BLaER1 treated with 17β-estradiol and CSF1 and Interleukin-3, amounts not matched to agents 10 nM and 100 nM (cell line): ENCODE measurements at regions not wholly inside any gene's neighbourhood (a gene's known extent, or its start where the extent isn't known, plus 50 kb on each side); places are given as distances from the start of the nearest gene placed in this dataset.

Source experiments
- H3K27ac ChIP-seq, 11 experiments: shearing (Covaris generic); formaldehyde crosslinking; 2 replicates each; pipeline ENCODE4 v1.8.1; 2022
- H3K27me3 ChIP-seq, 11 experiments: shearing (Covaris generic); formaldehyde crosslinking; 2 replicates each; pipeline ENCODE4 v1.8.1; 2022
- H3K36me3 ChIP-seq, 11 experiments: shearing (Covaris generic); formaldehyde crosslinking; 2 replicates each; pipeline ENCODE4 v1.8.1; 2022
- H3K4me1 ChIP-seq, 10 experiments: shearing (Covaris generic); formaldehyde crosslinking; 2 replicates each; pipeline ENCODE4 v1.8.1; 2022
- H3K4me2 ChIP-seq, 11 experiments: shearing (Covaris generic); formaldehyde crosslinking; 2 replicates each; pipeline ENCODE4 v1.8.1; 2022
- H3K4me3 ChIP-seq, 10 experiments: shearing (Covaris generic); formaldehyde crosslinking; 2 replicates each; pipeline ENCODE4 v1.8.1; 2022
- H3K9ac ChIP-seq, 11 experiments: shearing (Covaris generic); formaldehyde crosslinking; 2 replicates each; pipeline ENCODE4 v1.8.1; 2022
- H3K9me3 ChIP-seq, 11 experiments: shearing (Covaris generic); formaldehyde crosslinking; replicated peaks in 1 of 11; 2 replicates each; pipeline ENCODE4 v1.8.1; 2022
- H4K20me1 ChIP-seq, 11 experiments: shearing (Covaris generic); formaldehyde crosslinking; 2 replicates each; pipeline ENCODE4 v1.8.1; 2022
- Cebpa-rat ChIP-seq, 11 experiments: shearing (Covaris generic); IDR thresholded peaks; 2 replicates each; pipeline ENCODE4 v1.8.1; 2022

- Histone ChIP-seq H3K36me3 (no peaks in the 10 kb centered on the region), H4K20me1 (no peaks in the 10 kb centered on the region), H3K9me3 (peaks cover 6 to 15% (median 12%) of the 10 kb centered on the region in 11 experiments; a peak in 19 of 22 replicates), H3K4me3 (no peak overlapping the region), H3K9ac (no peak overlapping the region), H3K27ac (no peak overlapping the region), H3K27me3 (no peaks in the 10 kb centered on the region), H3K4me1 (no peaks in the 10 kb centered on the region), H3K4me2 (no peak overlapping the region)
- no peak for TF ChIP-seq Cebpa-rat (IDR thresholded peaks at IDR 0.05)
Measured at GRCh38 chr10:111877258-111877657, 306.3 kb downstream of the GPAM start.

- H3K4me1 ChIP-seq = no peaks in the 10 kb centered on the region
- no peaks in the 10 kb centered on the region for H3K27me3 ChIP-seq
- H3K9me3 ChIP-seq = peaks cover 7 to 15% (median 12%) of the 10 kb centered on the region in 11 experiments; a peak in 20 of 22 replicates
- H3K9ac ChIP-seq = no peak overlapping the region
- TF ChIP-seq Cebpa-rat (IDR thresholded peaks at IDR 0.05) = no peak
- no peaks in the 10 kb centered on the region for H4K20me1 ChIP-seq
- no peak overlapping the region for H3K4me2 ChIP-seq
- no peak overlapping the region for H3K27ac ChIP-seq
- H3K36me3 ChIP-seq = no peaks in the 10 kb centered on the region
- H3K4me3 ChIP-seq = no peak overlapping the region
Measured at GRCh38 chr10:111879969-111880368, 303.6 kb downstream of the GPAM start.

- Histone ChIP-seq H4K20me1 (no peaks in the 10 kb centered on the region), H3K4me3 (no peak overlapping the region), H3K27ac (no peak overlapping the region), H3K9ac (no peak overlapping the region), H3K27me3 (no peaks in the 10 kb centered on the region), H3K9me3 (peaks cover 0 to 24% (median 10%) of the 10 kb centered on the region in 11 experiments; a peak in 11 of 22 replicates), H3K4me2 (no peak overlapping the region), H3K4me1 (no peaks in the 10 kb centered on the region), H3K36me3 (no peaks in the 10 kb centered on the region)
- TF ChIP-seq Cebpa-rat (IDR thresholded peaks at IDR 0.05) = no peak
Measured at GRCh38 chr10:111885046-111885445, 298.5 kb downstream of the GPAM start.

GRCh38 chr10:111885919-111886318 lies 297.6 kb downstream of the GPAM start:
- Histone ChIP-seq H3K4me1 (peaks cover 0 to 6% (median 0%) of the 10 kb centered on the region in 10 experiments; a peak in 3 of 20 replicates), H3K4me2 (no peak overlapping the region), H4K20me1 (no peaks in the 10 kb centered on the region), H3K4me3 (no peak overlapping the region), H3K27me3 (no peaks in the 10 kb centered on the region), H3K9ac (no peak overlapping the region), H3K27ac (no peak overlapping the region), H3K36me3 (no peaks in the 10 kb centered on the region), H3K9me3 (peaks cover 0 to 24% (median 10%) of the 10 kb centered on the region in 11 experiments; a peak in 11 of 22 replicates)
- no peak for TF ChIP-seq Cebpa-rat (IDR thresholded peaks at IDR 0.05)

- no peak for TF ChIP-seq Cebpa-rat (IDR thresholded peaks at IDR 0.05)
- Histone ChIP-seq H3K9ac (no peak overlapping the region), H3K27me3 (no peaks in the 10 kb centered on the region), H3K4me2 (no peak overlapping the region), H4K20me1 (no peaks in the 10 kb centered on the region), H3K36me3 (no peaks in the 10 kb centered on the region), H3K4me3 (no peak overlapping the region), H3K27ac (no peak overlapping the region), H3K9me3 (peaks cover 0 to 24% (median 10%) of the 10 kb centered on the region in 11 experiments; a peak in 11 of 22 replicates), H3K4me1 (peaks cover 0 to 6% (median 0%) of the 10 kb centered on the region in 10 experiments; a peak in 3 of 20 replicates)
Measured at GRCh38 chr10:111887266-111887665, 296.3 kb downstream of the GPAM start.

DNA sequence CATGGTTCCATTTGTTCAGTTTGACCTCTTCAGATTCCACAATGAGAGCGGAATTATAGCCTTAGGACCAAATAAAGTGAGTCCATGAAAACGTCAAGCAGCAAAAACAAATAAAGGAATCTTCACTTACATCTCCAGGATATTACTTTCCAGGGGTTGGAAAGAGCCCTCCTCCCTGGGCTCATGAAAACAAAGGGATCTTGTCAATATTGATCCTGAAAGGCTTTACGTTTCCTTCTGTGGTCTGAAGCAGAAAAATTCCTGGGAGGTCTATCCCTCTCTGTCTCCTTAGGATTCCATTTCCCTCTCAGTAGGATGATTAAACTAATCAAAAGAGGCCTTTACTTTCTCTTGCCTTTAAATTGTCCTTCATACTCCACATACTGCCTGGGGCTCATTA lies 293.5 kb downstream of the GPAM start:
- Histone ChIP-seq H4K20me1 (no peaks in the 10 kb centered on the region), H3K9ac (no peak overlapping the region), H3K4me1 (peaks cover 0 to 6% (median 0%) of the 10 kb centered on the region in 10 experiments; a peak in 3 of 20 replicates), H3K36me3 (no peaks in the 10 kb centered on the region), H3K27me3 (no peaks in the 10 kb centered on the region), H3K4me3 (no peak overlapping the region), H3K27ac (no peak overlapping the region), H3K4me2 (0 out of 22 replicates have a peak overlapping the region, but pooled peaks of 1 of the 11 experiments have one; percentile 9), H3K9me3 (peaks cover 0 to 23% (median 11%) of the 10 kb centered on the region in 11 experiments; a peak in 11 of 22 replicates)
- TF ChIP-seq Cebpa-rat (IDR thresholded peaks at IDR 0.05) = no peak

GRCh38 chr10:111916011-111916410 lies 267.6 kb downstream of the GPAM start:
- Histone ChIP-seq H3K9ac (no peak overlapping the region), H3K4me3 (no peak overlapping the region), H3K4me2 (no peak overlapping the region), H3K4me1 (no peaks in the 10 kb centered on the region), H3K27me3 (no peaks in the 10 kb centered on the region), H3K36me3 (no peaks in the 10 kb centered on the region), H3K9me3 (no peaks in the 10 kb centered on the region), H4K20me1 (no peaks in the 10 kb centered on the region), H3K27ac (no peak overlapping the region)
- TF ChIP-seq Cebpa-rat (IDR thresholded peaks at IDR 0.05) = no peak

DNA sequence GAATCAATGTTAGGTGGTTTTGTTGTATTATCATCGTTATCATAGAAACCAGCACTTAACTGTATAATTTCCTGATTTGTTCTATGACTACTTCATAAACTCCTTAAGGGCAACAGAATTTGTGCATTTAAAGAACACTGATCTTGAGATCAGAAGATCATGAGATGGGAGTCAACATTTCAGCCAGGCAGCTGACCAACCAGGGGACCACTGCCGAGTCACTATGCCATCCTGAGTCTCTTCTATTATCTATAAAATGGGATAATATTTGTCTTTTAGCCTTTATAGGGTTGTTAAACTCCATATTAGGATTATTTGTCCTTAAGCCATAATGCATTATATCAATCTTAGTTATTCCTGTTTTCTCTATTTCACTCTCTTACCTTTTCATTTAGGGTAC lies 261.7 kb downstream of the GPAM start:
- Histone ChIP-seq H3K9me3 (no peaks in the 10 kb centered on the region), H3K36me3 (no peaks in the 10 kb centered on the region), H3K4me1 (no peaks in the 10 kb centered on the region), H3K9ac (no peak overlapping the region), H4K20me1 (no peaks in the 10 kb centered on the region), H3K27me3 (no peaks in the 10 kb centered on the region), H3K27ac (no peak overlapping the region), H3K4me3 (no peak overlapping the region), H3K4me2 (no peak overlapping the region)
- TF ChIP-seq Cebpa-rat (IDR thresholded peaks at IDR 0.05) = no peak

DNA sequence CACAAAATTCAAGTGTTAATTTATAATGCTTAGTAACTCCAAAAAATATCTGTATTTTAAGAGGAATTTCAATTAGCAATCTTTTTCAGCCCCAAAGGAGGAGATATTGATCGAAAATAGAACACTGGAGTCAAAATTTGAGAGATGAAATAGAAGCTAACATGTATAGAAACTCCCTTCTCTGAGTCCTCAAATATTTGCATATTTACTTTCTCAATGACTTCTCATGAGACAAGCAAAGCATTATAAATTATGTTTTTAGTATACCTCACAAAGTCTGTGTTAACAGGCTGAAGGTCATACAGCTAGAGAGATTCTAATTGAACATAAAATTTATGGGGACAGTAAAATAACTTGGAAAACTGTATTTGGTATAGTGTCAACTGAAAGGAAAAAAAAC lies 260.5 kb downstream of the GPAM start:
- TF ChIP-seq Cebpa-rat (IDR thresholded peaks at IDR 0.05) = no peak
- no peaks in the 10 kb centered on the region for H3K9me3 ChIP-seq
- H3K4me1 ChIP-seq = no peaks in the 10 kb centered on the region
- H3K4me2 ChIP-seq = no peak overlapping the region
- no peaks in the 10 kb centered on the region for H4K20me1 ChIP-seq
- no peak overlapping the region for H3K9ac ChIP-seq
- no peak overlapping the region for H3K27ac ChIP-seq
- H3K4me3 ChIP-seq = no peak overlapping the region
- no peaks in the 10 kb centered on the region for H3K27me3 ChIP-seq
- no peaks in the 10 kb centered on the region for H3K36me3 ChIP-seq

- no peak for TF ChIP-seq Cebpa-rat (IDR thresholded peaks at IDR 0.05)
- H3K9ac ChIP-seq = no peak overlapping the region
- no peak overlapping the region for H3K4me3 ChIP-seq
- peaks cover 0 to 8% (median 0%) of the 10 kb centered on the region in 11 experiments; a peak in 4 of 22 replicates for H3K9me3 ChIP-seq
- no peaks in the 10 kb centered on the region for H4K20me1 ChIP-seq
- no peaks in the 10 kb centered on the region for H3K36me3 ChIP-seq
- no peak overlapping the region for H3K4me2 ChIP-seq
- H3K27ac ChIP-seq = no peak overlapping the region
- no peaks in the 10 kb centered on the region for H3K27me3 ChIP-seq
- no peaks in the 10 kb centered on the region; a peak in 1 of 20 replicates for H3K4me1 ChIP-seq
Measured at GRCh38 chr10:111926286-111926685, 257.3 kb downstream of the GPAM start.
